B cell (primary cell): ENCODE measurements at regions not wholly inside any gene's neighbourhood (a gene's known extent, or its start where the extent isn't known, plus 50 kb on each side); places are given as distances from the start of the nearest gene placed in this dataset.
"Not testable (repeated sequence)": the region's sequence is repeated elsewhere in the genome, so short reads cannot be mapped to it uniquely, and the experiment has no call there.

ENCODE experiments used
- EZH2 ChIP-seq: IDR thresholded peaks from 2 replicates; pipeline ENCODE4 v1.6.1; 2012; ENCODE audit warnings: borderline replicate concordance, low read depth, mild to moderate bottlenecking, moderate library complexity, low read length; ENCODE audit not compliant: insufficient read depth, poor library complexity, severe bottlenecking
- TF ChIP-seq, protein P1 (sequence below): fragments of 200-600 bp; IDR thresholded peaks from one replicate; pipeline ENCODE4 v1.8.0; 2022; ENCODE audit warnings: antibody characterized with exemption, mild to moderate bottlenecking

DNA sequence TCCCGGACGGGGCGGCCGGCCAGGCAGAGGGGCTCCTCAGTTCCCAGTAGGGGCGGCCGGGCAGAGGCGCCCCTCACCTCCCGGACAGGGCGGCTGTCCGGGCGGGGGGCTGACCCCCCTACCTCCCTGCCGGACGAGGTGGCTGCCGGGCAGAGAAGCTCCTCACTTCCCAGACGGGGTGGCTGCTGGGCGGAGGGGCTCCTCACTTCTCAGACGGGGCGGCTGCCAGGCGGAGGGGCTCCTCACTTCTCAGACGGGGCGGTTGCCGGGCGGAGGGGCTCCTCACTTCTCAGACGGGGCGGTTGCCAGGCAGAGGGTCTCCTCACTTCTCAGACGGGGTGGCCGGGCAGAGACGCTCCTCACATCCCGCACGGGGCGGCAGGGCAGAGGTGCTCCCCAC is 84.6 kb downstream of the SHANK2 start:
- TF ChIP-seq, protein P1, sequence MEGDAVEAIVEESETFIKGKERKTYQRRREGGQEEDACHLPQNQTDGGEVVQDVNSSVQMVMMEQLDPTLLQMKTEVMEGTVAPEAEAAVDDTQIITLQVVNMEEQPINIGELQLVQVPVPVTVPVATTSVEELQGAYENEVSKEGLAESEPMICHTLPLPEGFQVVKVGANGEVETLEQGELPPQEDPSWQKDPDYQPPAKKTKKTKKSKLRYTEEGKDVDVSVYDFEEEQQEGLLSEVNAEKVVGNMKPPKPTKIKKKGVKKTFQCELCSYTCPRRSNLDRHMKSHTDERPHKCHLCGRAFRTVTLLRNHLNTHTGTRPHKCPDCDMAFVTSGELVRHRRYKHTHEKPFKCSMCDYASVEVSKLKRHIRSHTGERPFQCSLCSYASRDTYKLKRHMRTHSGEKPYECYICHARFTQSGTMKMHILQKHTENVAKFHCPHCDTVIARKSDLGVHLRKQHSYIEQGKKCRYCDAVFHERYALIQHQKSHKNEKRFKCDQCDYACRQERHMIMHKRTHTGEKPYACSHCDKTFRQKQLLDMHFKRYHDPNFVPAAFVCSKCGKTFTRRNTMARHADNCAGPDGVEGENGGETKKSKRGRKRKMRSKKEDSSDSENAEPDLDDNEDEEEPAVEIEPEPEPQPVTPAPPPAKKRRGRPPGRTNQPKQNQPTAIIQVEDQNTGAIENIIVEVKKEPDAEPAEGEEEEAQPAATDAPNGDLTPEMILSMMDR: not testable (repeated sequence)
- TF ChIP-seq EZH2: not testable (repeated sequence)
